RWPE2 (cell line): ENCODE measurements at regions not wholly inside any gene's neighbourhood (a gene's known extent, or its start where the extent isn't known, plus 50 kb on each side); places are given as distances from the start of the nearest gene placed in this dataset.
"Not testable (repeated sequence)": the region's sequence is repeated elsewhere in the genome, so short reads cannot be mapped to it uniquely, and the experiment has no call there.

Experiments
- ATAC-seq: fragments of 200-7000 bp; cut with Tn5 transposase; 3 replicates; pipeline ENCODE4 v1.9.1; 2021; ENCODE audit warnings: low read depth
- DNase-seq: peaks from one replicate; pipeline ENCODE4 v3.0.0-alpha.2; 2020; ENCODE audit warnings: low spot score
- H3K27ac ChIP-seq: fragments of 450-650 bp; 2 replicates; pipeline ENCODE4 v1.5.1; 2017; ENCODE audit warnings: mild to moderate bottlenecking; ENCODE audit not compliant: poor library complexity, severe bottlenecking
- H3K27me3 ChIP-seq: fragments of 250-450 bp; sonication (Bioruptor Pico); 2 replicates; pipeline ENCODE4 v1.5.1; 2021; ENCODE audit warnings: mild to moderate bottlenecking, moderate library complexity; ENCODE audit not compliant: insufficient read depth, poor library complexity, severe bottlenecking
- H3K36me3 ChIP-seq: fragments of 250-450 bp; sonication (Bioruptor Pico); 2 replicates; pipeline ENCODE4 v1.5.1; 2020; ENCODE audit warnings: low read depth, mild to moderate bottlenecking, moderate library complexity
- H3K4me1 ChIP-seq: fragments of 250-450 bp; sonication (Bioruptor Pico); 2 replicates; pipeline ENCODE4 v1.5.1; 2021; ENCODE audit warnings: mild to moderate bottlenecking, moderate library complexity; ENCODE audit not compliant: insufficient read depth, poor library complexity, severe bottlenecking
- H3K4me3 ChIP-seq: fragments of 250-450 bp; sonication (Bioruptor Pico); 2 replicates; pipeline ENCODE4 v1.5.1; 2021; ENCODE audit warnings: mild to moderate bottlenecking, moderate library complexity; ENCODE audit not compliant: severe bottlenecking
- H3K9me3 ChIP-seq: fragments of 250-450 bp; sonication (Bioruptor Pico); 2 replicates; pipeline ENCODE4 v1.5.1; 2021; ENCODE audit warnings: mild to moderate bottlenecking, moderate library complexity; ENCODE audit not compliant: severe bottlenecking
- CTCF ChIP-seq: fragments of 450-650 bp; IDR thresholded peaks from one replicate; pipeline ENCODE4 v1.5.1; 2017; ENCODE audit warnings: mild to moderate bottlenecking, moderate library complexity; ENCODE audit not compliant: poor library complexity, severe bottlenecking

- Histone ChIP-seq H3K27ac (no peak overlapping the region), H3K4me3 (no peak overlapping the region), H3K4me1 (no peaks in the 10 kb centered on the region), H3K27me3 (no peaks in the 10 kb centered on the region), H3K36me3 (no peaks in the 10 kb centered on the region), H3K9me3 (no peaks in the 10 kb centered on the region)
- TF ChIP-seq CTCF: no peak
- ATAC-seq (no peak), DNase-seq (no peak)
These were observed 128.7 kb downstream of the ZNF608 start for GRCh38 chr5:124617787-124618186.

- Histone ChIP-seq H3K36me3 (no peaks in the 10 kb centered on the region), H3K27me3 (no peaks in the 10 kb centered on the region), H3K9me3 (no peaks in the 10 kb centered on the region), H3K27ac (no peak overlapping the region), H3K4me1 (no peaks in the 10 kb centered on the region), H3K4me3 (no peak overlapping the region)
- ATAC-seq (no peak), DNase-seq (no peak)
- no peak for TF ChIP-seq CTCF
These were observed 131.5 kb downstream of the ZNF608 start for GRCh38 chr5:124614836-124615385.

- H3K4me1 ChIP-seq: no peaks in the 10 kb centered on the region
- no peaks in the 10 kb centered on the region for H3K9me3 ChIP-seq
- ATAC-seq: no peak
- H3K4me3 ChIP-seq: no peak overlapping the region
- H3K27ac ChIP-seq: no peak overlapping the region
- no peaks in the 10 kb centered on the region for H3K27me3 ChIP-seq
- H3K36me3 ChIP-seq: no peaks in the 10 kb centered on the region
- no peak for DNase-seq
- TF ChIP-seq CTCF: no peak
These were observed 132.3 kb downstream of the ZNF608 start for GRCh38 chr5:124614105-124614504.

GRCh38 chr5:124613273-124613953 lies 133.0 kb downstream of the ZNF608 start:
- Histone ChIP-seq H3K4me1 (no peaks in the 10 kb centered on the region), H3K36me3 (no peaks in the 10 kb centered on the region), H3K27ac (no peak overlapping the region), H3K9me3 (no peaks in the 10 kb centered on the region), H3K4me3 (no peak overlapping the region), H3K27me3 (no peaks in the 10 kb centered on the region)
- no peak for TF ChIP-seq CTCF
- DNase-seq (no peak), ATAC-seq (no peak)

- Histone ChIP-seq H3K4me1 (no peaks in the 10 kb centered on the region), H3K36me3 (no peaks in the 10 kb centered on the region), H3K9me3 (no peaks in the 10 kb centered on the region), H3K4me3 (no peak overlapping the region), H3K27me3 (no peaks in the 10 kb centered on the region), H3K27ac (no peak overlapping the region)
- ATAC-seq (no peak), DNase-seq (no peak)
- no peak for TF ChIP-seq CTCF
These were observed 134.4 kb downstream of the ZNF608 start for GRCh38 chr5:124612023-124612422.

GRCh38 chr5:124611262-124611661 lies 135.2 kb downstream of the ZNF608 start:
- not testable (repeated sequence) for H3K36me3 ChIP-seq, H3K4me3 ChIP-seq, H3K27me3 ChIP-seq, H3K9me3 ChIP-seq, ATAC-seq, H3K4me1 ChIP-seq, H3K27ac ChIP-seq, DNase-seq

- not testable (repeated sequence) for H3K27ac ChIP-seq, H3K36me3 ChIP-seq, H3K27me3 ChIP-seq, DNase-seq, H3K4me3 ChIP-seq, ATAC-seq, H3K4me1 ChIP-seq, H3K9me3 ChIP-seq
These were observed 136.8 kb downstream of the ZNF608 start for GRCh38 chr5:124609685-124610084.
